Dendritic cell treated with granulocyte-macrophage colony-stimulating factor and Interleukin-4, amounts not matched to agents 40 ng/mL and 50 ng/mL, for 4 days (primary cell): ENCODE measurements at regions not wholly inside any gene's neighbourhood (a gene's known extent, or its start where the extent isn't known, plus 50 kb on each side); places are given as distances from the start of the nearest gene placed in this dataset.

Source experiments
- H3K27ac Mint-ChIP-seq: one replicate; pipeline ENCODE4 v1.8.0; 2022; ENCODE audit warnings: mild to moderate bottlenecking, mixed read lengths
- H3K27me3 Mint-ChIP-seq: one replicate; pipeline ENCODE4 v1.8.0; 2022; ENCODE audit warnings: mild to moderate bottlenecking, mixed read lengths
- H3K36me3 Mint-ChIP-seq: one replicate; pipeline ENCODE4 v1.8.0; 2022; ENCODE audit warnings: low read depth, mixed read lengths
- H3K4me1 Mint-ChIP-seq: one replicate; pipeline ENCODE4 v1.8.0; 2022; ENCODE audit warnings: low read depth, mixed read lengths
- H3K4me3 Mint-ChIP-seq: one replicate; pipeline ENCODE4 v1.8.0; 2022; ENCODE audit warnings: mild to moderate bottlenecking, moderate library complexity, mixed read lengths
- H3K9me3 Mint-ChIP-seq: one replicate; pipeline ENCODE4 v1.8.0; 2022; ENCODE audit warnings: mixed read lengths
- intact Hi-C: fragments of 100-400 bp; cut with micrococcal nuclease; formaldehyde crosslinking; loops from one replicate; pipeline ENCODE4 v1.15.0; 2022

DNA sequence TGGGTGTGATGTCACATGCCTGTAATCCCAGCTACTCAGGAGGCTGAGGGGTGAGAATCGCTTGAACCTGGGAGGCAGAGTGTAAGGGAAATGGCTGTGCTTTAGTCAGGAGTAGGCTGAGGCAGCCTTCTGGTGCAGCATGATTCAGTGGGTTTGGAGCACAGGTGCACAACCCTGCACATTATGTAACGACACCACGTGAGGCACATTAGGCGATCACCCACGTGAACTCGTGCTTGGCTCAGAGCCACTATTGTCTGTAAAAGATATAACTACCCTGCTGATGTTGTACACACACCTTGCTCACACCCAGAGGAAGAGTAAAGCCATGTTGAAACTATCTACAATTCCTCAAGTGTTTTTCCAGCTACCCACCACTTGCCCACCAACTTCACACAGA lies 54.8 kb upstream of the ZC3H15 start:
- intact Hi-C loops = no loop called here
- no peak overlapping the region for H3K27ac Mint-ChIP-seq
- no peak overlapping the region for H3K4me3 Mint-ChIP-seq
- no peaks in the 10 kb centered on the region for H3K27me3 Mint-ChIP-seq
- no peaks in the 10 kb centered on the region for H3K36me3 Mint-ChIP-seq
- no peaks in the 10 kb centered on the region for H3K4me1 Mint-ChIP-seq
- H3K9me3 Mint-ChIP-seq = no peaks in the 10 kb centered on the region

DNA sequence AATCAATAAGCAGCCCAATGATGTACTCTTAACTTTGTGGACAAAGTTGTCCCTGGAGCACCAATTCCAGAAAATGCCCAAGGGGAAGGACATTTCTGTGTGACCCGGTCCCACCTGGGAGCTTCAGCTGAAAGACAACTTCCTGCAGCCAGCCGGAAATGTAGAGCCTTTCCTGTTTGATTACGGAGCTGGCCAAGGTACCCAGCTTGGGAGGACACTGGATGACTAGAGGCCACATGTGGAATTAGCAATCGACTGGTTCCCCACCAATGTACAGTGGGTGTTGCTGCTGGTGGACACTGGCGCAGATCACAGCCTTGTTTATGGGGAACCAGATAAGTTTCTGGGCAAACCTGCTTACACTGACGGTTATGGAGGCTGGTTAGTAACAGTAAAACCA lies 53.0 kb upstream of the ZC3H15 start:
- Mint-ChIP-seq H3K4me1 (no peaks in the 10 kb centered on the region), H3K27me3 (no peaks in the 10 kb centered on the region), H3K9me3 (peaks cover 10% of the 10 kb centered on the region), H3K27ac (no peak overlapping the region), H3K36me3 (no peaks in the 10 kb centered on the region), H3K4me3 (no peak overlapping the region)
- intact Hi-C loops = no loop called here

DNA sequence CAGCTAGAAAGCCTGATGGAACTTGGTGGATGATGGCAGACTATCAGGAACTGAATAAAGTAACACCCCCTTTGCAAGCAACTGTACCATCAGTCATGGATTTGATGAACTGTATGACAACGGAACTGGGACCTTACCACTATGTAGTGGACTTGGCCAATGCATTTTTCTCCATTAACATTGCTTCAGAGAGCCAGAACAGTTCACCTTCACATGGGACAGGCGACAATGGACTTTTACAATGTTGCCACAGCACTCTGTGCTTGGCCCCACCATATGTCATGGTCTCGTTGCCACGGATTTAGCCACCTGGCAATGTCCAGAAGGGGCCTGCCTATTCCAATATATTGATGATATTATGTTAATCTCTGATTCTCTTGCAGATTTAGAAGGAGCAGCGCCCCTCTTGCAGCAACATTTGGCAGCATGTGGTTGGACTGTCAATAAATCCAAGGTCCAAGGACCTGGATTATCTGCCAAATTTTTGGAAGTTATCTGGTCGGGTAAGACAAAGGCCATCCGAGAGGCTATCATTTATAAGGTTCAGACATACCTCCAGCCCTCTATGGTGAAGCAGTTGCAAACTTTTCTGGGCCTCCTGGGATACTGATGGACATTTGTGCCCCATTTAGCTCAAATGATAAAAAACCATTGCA lies 52.2 kb upstream of the ZC3H15 start:
- Mint-ChIP-seq H3K4me1 (no peaks in the 10 kb centered on the region), H3K9me3 (peaks cover 19% of the 10 kb centered on the region), H3K27me3 (no peaks in the 10 kb centered on the region), H3K27ac (no peak overlapping the region), H3K4me3 (no peak overlapping the region), H3K36me3 (no peaks in the 10 kb centered on the region)
- intact Hi-C loops = no loop called here
